ENCODE measurements at regions not wholly inside any gene's neighbourhood (a gene's known extent, or its start where the extent isn't known, plus 50 kb on each side); places are given as distances from the start of the nearest gene placed in this dataset.

DNA sequence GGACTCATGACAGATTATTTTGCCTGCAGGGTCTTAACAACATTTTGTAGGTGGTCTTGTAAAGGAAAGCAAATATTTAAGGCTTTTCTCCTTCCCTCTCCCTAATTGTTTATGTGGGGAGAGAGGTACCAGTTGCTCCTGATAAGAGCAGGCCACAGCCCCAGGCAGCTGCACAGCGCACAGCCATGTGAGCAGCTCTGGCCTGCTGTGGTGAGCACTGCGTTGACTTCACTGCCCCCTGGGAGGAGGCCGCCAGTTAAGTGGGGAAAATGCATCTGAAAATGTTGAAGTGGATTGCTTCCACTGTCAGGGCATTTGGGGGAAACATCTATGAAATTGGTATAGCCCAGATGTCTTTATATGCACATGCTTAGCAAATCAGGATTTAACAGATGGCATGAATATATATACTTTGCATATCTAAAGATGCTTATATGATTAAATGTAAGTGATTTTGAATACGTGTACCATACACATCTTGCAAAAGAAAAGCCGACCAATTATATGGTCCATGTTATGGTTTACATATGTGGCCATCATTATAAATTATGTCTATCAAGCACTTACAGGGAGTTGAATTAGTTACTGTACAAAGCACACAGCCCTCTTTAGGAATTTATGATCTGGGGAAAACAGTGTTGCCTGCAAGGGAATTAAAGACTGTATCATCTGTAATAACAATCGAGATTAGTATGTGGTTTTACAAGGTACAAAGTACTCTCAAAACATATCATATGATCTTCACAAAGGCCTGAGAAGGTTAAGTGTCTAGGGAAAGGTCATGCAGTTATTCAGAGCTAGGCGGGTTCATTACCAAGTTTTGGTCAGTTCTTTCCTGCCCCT lies 132.1 kb downstream of the RHOU start:
- Histone ChIP-seq H3K27ac (no peak overlapping the region), H3K4me1 (peaks cover 0 to 36% (median 4%) of the 10 kb centered on the region in 4 donors), H3K36me3 (no peaks in the 10 kb centered on the region), H3K9me3 (no peaks in the 10 kb centered on the region), H3K27me3 (no peaks in the 10 kb centered on the region), H3K4me3 (no peak overlapping the region)
- no peak for TF ChIP-seq POLR2A (IDR thresholded peaks at IDR 0.05)
- no peak for TF ChIP-seq CTCF (IDR thresholded peaks at IDR 0.05)
- no peak for TF ChIP-seq EP300 (IDR thresholded peaks at IDR 0.05; ENCODE audit: low read depth)
- no peak for TF ChIP-seq POLR2AphosphoS5 (IDR thresholded peaks at IDR 0.05)
- intact Hi-C loops (cut with DNase I; ENCODE audit: low total_unique reads) = no loop called here
- 68% methylated on average over 4 to 7 of the region's 7 CpGs for WGBS, 2 donors (ENCODE audit: low coverage in 1 of 2)
- in situ Hi-C loops (cut with MboI; ENCODE audit: low pct_ligation_motif_present in 1 of 4, low pct_unique_long_range_greater_than_20kb in 1 of 4, low sequenced_read_pairs in 3 of 4) = no loop called here
- DNase-seq = no peak

DNA sequence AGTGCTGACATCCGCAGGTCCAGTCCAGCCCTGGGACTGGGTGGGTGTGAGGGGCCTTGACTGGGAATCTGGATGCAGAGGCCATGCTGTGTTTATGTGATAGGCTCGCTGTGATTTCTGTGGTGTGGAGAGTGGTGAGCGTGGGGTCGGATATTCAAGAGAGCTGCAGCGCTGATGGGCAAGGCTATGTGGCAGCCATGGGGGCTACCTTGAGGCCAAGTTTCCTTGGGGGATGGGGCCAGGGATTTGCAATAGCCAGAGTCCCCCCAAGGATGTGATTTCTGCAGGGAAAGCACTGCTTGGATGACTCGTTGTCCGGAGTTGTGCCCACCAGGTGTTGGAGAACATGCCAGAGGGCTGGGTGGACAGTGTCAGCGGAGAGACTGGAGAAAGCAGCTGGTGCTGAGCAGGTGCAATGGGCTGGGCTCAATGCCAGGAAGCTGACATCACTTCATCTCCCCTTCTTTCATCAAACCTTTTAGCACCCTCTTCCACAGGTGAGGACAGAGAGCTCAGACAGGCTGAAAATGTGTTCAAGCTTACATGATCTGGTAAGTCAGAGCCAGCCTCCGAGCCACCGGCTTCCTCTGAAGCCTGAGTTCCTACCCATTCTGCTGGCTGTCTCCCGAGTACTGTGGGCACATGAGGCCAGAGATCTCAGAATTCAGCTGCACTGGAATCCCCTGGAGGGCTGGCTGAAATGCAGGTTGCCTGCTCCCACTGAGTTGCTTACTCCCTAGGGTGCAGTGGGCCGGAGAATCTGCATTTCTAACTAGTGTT lies 132.9 kb downstream of the RHOU start:
- H3K9me3 ChIP-seq = no peaks in the 10 kb centered on the region
- in situ Hi-C loops (cut with MboI; ENCODE audit: low pct_ligation_motif_present in 1 of 4, low pct_unique_long_range_greater_than_20kb in 1 of 4, low sequenced_read_pairs in 3 of 4) (no loop called here), intact Hi-C loops (cut with DNase I; ENCODE audit: low total_unique reads) (no loop called here)
- H3K27ac ChIP-seq = no peak overlapping the region
- H3K27me3 ChIP-seq = no peaks in the 10 kb centered on the region
- 69 to 80% methylated on average over 5 to 11 of the region's 12 CpGs for WGBS, 2 donors (ENCODE audit: low coverage in 1 of 2)
- DNase-seq = no peak
- H3K4me3 ChIP-seq = no peak overlapping the region
- peaks cover 0 to 36% (median 4%) of the 10 kb centered on the region in 4 donors for H3K4me1 ChIP-seq
- no peaks in the 10 kb centered on the region for H3K36me3 ChIP-seq
- TF ChIP-seq CTCF (IDR thresholded peaks at IDR 0.05) (no peak), POLR2A (IDR thresholded peaks at IDR 0.05) (no peak), EP300 (IDR thresholded peaks at IDR 0.05; ENCODE audit: low read depth) (no peak), POLR2AphosphoS5 (IDR thresholded peaks at IDR 0.05) (no peak)

- 67 to 96% methylated on average over 1 to 3 of the region's 3 CpGs for WGBS, 2 donors (ENCODE audit: low coverage in 1 of 2)
- Histone ChIP-seq H3K27me3 (no peaks in the 10 kb centered on the region), H3K9me3 (no peaks in the 10 kb centered on the region), H3K4me1 (peaks cover 0 to 36% (median 4%) of the 10 kb centered on the region in 4 donors), H3K36me3 (no peaks in the 10 kb centered on the region), H3K4me3 (no peak overlapping the region), H3K27ac (no peak overlapping the region)
- TF ChIP-seq POLR2A (IDR thresholded peaks at IDR 0.05) = no peak
- no peak for TF ChIP-seq POLR2AphosphoS5 (IDR thresholded peaks at IDR 0.05)
- TF ChIP-seq CTCF (IDR thresholded peaks at IDR 0.05) = no peak
- no peak for TF ChIP-seq EP300 (IDR thresholded peaks at IDR 0.05; ENCODE audit: low read depth)
- in situ Hi-C loops (cut with MboI; ENCODE audit: low pct_ligation_motif_present in 1 of 4, low pct_unique_long_range_greater_than_20kb in 1 of 4, low sequenced_read_pairs in 3 of 4) (no loop called here), intact Hi-C loops (cut with DNase I; ENCODE audit: low total_unique reads) (no loop called here)
- no peak for DNase-seq
Measured at GRCh38 chr1:228868731-228869024, 133.4 kb downstream of the RHOU start.

DNA sequence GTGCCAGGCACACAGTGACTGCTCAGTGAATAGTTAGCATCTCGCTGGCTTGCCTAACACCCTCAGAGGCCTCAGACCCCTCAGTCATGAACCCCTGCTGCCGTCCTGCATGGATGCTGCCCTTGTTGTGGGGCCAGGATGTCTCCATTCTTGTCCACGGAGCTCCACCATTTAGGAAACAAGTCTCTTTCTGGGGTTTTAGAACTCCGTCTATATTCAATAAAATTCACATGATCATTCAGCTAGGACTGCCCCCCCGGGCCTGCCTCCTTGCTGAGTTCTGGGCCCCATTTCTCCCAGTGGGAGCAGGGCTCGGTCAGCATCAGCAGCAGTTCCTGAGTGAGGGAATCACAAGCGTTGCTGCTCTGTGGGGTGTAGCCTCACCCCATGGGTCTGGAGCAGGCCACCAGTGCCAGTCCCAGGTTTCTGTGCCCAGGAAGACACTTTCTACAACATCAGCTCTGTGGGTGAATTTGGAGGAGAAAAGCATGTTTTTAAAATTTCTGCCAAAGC lies 134.1 kb downstream of the RHOU start:
- Histone ChIP-seq H3K4me3 (no peak overlapping the region), H3K27me3 (no peaks in the 10 kb centered on the region), H3K4me1 (peaks cover 0 to 30% (median 4%) of the 10 kb centered on the region in 4 donors), H3K9me3 (no peaks in the 10 kb centered on the region), H3K27ac (no peak overlapping the region), H3K36me3 (no peaks in the 10 kb centered on the region)
- in situ Hi-C loops (cut with MboI; ENCODE audit: low pct_ligation_motif_present in 1 of 4, low pct_unique_long_range_greater_than_20kb in 1 of 4, low sequenced_read_pairs in 3 of 4) (no loop called here), intact Hi-C loops (cut with DNase I; ENCODE audit: low total_unique reads) (no loop called here)
- TF ChIP-seq POLR2A (IDR thresholded peaks at IDR 0.05) = no peak
- no peak for TF ChIP-seq POLR2AphosphoS5 (IDR thresholded peaks at IDR 0.05)
- no peak for TF ChIP-seq CTCF (IDR thresholded peaks at IDR 0.05)
- no peak for TF ChIP-seq EP300 (IDR thresholded peaks at IDR 0.05; ENCODE audit: low read depth)
- no peak for DNase-seq
- WGBS, 2 donors (ENCODE audit: low coverage in 1 of 2) = 50 to 93% methylated on average over 1 to 7 of the region's 7 CpGs
